ENCODE measurements at regions not wholly inside any gene's neighbourhood (a gene's known extent, or its start where the extent isn't known, plus 50 kb on each side); places are given as distances from the start of the nearest gene placed in this dataset.

- no peak overlapping the region for H3K27ac ChIP-seq
- H3K9me3 ChIP-seq, result no peaks in the 10 kb centered on the region
- no peak overlapping the region for H3K4me3 ChIP-seq
- no peaks in the 10 kb centered on the region for H3K36me3 ChIP-seq (ENCODE audit: low read depth, missing control alignments)
- intact Hi-C loops (cut with DNase I; ENCODE audit: low total_unique reads), result loop anchor here (5.0 kb wide), 1 partner anchor 275 kb away; no protein-coding TSS in a partner anchor
- DNase-seq, result no peak
- H3K27me3 ChIP-seq, result no peaks in the 10 kb centered on the region
- WGBS, 2 donors, result 66 to 76% methylated on average over 2 of the region's 2 CpGs
- no peak for TF ChIP-seq POLR2A (IDR thresholded peaks at IDR 0.05)
- TF ChIP-seq CTCF (IDR thresholded peaks at IDR 0.05), result no peak
- peaks cover 15% of the 10 kb centered on the region for H3K4me1 ChIP-seq
Observed at GRCh38 chr11:69917529-69917928, 98.3 kb upstream of the FGF3 start.

GRCh38 chr11:69918231-69918937, 99.2 kb upstream of the FGF3 start:
- Histone ChIP-seq H3K27me3 (no peaks in the 10 kb centered on the region), H3K36me3 (ENCODE audit: low read depth, missing control alignments) (no peaks in the 10 kb centered on the region), H3K4me1 (peaks cover 15% of the 10 kb centered on the region), H3K27ac (no peak overlapping the region), H3K9me3 (no peaks in the 10 kb centered on the region), H3K4me3 (peak overlapping the region in 1 of 2 donors; percentile 36)
- 43 to 70% methylated on average over 2 to 38 of the region's 38 CpGs for WGBS, 2 donors
- no peak for DNase-seq
- TF ChIP-seq CTCF (IDR thresholded peaks at IDR 0.05) (no peak), POLR2A (IDR thresholded peaks at IDR 0.05) (no peak)
- intact Hi-C loops (cut with DNase I; ENCODE audit: low total_unique reads), result loop anchor here (5.0 kb wide), 1 partner anchor 274 kb away; no protein-coding TSS in a partner anchor

- peak; percentile 83 for DNase-seq
- Histone ChIP-seq H3K36me3 (ENCODE audit: low read depth, missing control alignments) (no peaks in the 10 kb centered on the region), H3K27me3 (no peaks in the 10 kb centered on the region), H3K4me1 (peaks cover 15% of the 10 kb centered on the region), H3K9me3 (no peaks in the 10 kb centered on the region), H3K4me3 (peak overlapping the region in 1 of 2 donors; percentile 36), H3K27ac (no peak overlapping the region)
- intact Hi-C loops (cut with DNase I; ENCODE audit: low total_unique reads), result loop anchor here (5.0 kb wide), 1 partner anchor 273 kb away; no protein-coding TSS in a partner anchor
- TF ChIP-seq POLR2A (IDR thresholded peaks at IDR 0.05) (no peak), CTCF (IDR thresholded peaks at IDR 0.05) (peak; percentile 87 to 96 (median 87))
- 35% methylated on average over 13 to 32 of the region's 32 CpGs for WGBS, 2 donors
Observed at GRCh38 chr11:69918938-69919650, 99.9 kb upstream of the FGF3 start.

- Histone ChIP-seq H3K36me3 (ENCODE audit: low read depth, missing control alignments) (no peaks in the 10 kb centered on the region), H3K9me3 (no peaks in the 10 kb centered on the region), H3K27ac (no peak overlapping the region), H3K4me3 (no peak overlapping the region), H3K27me3 (no peaks in the 10 kb centered on the region), H3K4me1 (peaks cover 15% of the 10 kb centered on the region)
- WGBS, 2 donors, result 60 to 77% methylated on average over 3 of the region's 3 CpGs
- no peak for TF ChIP-seq CTCF (IDR thresholded peaks at IDR 0.05)
- TF ChIP-seq POLR2A (IDR thresholded peaks at IDR 0.05), result no peak
- intact Hi-C loops (cut with DNase I; ENCODE audit: low total_unique reads), result loop anchor here (5.0 kb wide), 1 partner anchor 272 kb away; no protein-coding TSS in a partner anchor
- DNase-seq, result no peak
Observed at GRCh38 chr11:69919659-69920344, 100.6 kb upstream of the FGF3 start.

Data from testis (tissue), 2 donors.